NCI-H2107 treated with DMSO at 0.1 percent for 48 hours (cell line): ENCODE measurements at regions not wholly inside any gene's neighbourhood (a gene's known extent, or its start where the extent isn't known, plus 50 kb on each side); places are given as distances from the start of the nearest gene placed in this dataset.

Source experiments
- DNase-seq: peaks from one replicate; lab custom pipeline; 2025; ENCODE audit not compliant: unreplicated experiment; lab: John Stamatoyannopoulos, UW

DNA sequence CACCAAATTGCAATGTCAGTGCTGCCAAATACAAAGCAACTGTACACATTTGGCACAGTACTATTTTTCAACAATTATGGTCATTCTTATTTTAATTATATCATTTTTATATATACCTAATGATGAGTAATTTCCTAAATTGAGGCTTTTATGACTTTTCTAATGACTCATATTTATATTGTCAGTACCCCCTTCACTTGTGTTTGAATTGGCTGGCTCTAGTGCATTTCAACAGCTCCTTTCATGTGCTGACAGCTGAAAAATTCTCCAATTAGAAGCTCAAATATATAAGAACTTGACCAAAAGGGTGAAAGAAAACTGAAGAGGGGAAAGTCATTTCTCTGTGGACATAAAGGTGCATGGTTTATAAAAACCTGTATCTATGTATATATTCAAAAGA lies 263.3 kb downstream of the SLITRK1 start:
- DNase-seq: no peak

DNA sequence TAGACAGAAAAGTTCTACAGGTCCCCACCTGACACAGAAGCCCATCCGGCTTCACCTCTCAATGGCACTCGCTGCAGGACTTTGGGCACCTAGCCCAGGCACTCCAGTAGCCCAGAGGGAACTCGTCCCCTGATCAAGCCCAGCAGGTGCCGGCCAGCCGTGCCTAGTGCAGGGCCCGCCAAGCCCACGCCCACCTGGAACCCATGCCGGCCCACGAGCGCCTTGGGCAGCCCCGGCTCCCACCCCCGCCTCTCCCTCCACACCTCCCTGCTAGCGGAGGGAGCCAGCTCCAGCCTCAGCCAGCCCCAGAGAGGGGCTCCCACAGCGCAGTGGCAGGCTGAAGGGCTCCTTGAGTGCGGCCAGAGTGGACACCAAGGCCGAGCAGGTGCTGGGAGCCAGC lies 268.8 kb downstream of the SLITRK1 start:
- DNase-seq: no peak

DNA sequence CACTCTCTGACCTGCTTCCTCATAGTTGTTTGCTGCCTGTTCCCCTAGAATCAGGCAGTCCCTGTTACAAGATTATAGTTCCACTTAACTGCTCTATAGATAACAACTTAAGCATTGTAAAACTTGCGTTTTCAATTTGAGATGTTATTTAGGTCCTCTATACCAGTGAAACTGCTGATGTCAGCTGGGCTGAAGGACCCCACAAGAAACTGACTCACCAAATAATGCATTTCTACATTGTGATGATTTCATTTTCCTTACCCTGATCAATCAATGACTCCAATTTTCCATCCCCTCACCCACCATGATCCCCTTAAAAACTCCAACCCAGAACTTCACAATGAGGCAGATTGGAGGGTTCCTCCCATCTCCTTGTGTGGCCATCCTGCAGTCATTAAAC lies 280.7 kb downstream of the SLITRK1 start:
- no peak for DNase-seq

DNA sequence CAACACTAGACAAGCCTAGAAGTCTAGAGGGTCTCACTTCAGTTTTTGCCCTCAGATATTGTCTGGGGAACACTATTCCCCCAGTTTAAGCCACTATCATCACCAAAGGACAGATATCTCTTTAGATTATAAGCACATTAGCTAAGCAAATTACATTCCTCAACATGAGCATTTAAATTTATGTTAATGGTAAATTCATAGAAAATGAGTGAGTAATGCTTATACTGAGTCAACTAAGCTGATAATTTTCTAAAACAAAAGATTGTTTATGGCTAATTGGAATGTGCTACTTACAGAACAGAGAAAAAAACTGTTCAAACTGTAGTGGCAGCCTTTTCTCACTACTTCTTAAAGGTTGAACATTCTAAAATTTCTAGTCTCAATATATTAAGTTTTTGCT lies 290.2 kb downstream of the SLITRK1 start:
- no peak for DNase-seq

DNA sequence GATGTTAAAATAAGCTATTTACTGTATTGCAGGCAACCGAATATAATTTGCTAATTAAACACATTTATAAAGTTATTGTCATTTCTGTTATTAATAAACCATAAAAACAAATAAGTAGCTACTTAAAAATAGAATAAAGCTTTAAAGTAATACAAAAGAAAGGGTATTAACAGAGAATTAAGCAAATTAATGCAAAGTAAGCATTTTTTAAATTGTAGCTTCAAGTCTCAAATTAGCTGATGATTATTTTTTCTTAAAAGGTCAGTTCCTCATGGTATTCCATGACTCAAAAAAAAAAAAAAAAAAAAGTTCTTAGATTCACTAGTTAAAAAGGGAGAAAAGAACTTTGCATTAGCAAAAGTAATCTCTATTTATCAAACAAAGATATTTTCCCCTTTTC lies 292.5 kb downstream of the SLITRK1 start:
- no peak for DNase-seq

DNA sequence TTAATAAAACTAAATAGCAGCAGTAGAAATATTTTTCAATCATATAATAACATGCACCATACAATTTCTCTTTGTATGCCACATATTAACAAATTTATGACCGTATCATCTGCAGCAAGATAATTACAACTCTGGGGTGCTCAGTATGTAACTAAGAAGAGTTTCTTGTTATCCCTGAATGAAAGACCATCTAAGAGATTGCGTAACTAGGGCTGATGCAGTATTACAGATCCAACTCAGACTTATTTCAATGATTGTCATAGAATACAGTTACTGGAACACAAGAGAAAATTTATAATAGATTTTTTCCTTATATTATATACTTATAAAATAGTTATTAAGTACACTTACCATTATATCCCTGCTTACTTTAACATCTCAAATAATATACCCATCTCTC lies 305.1 kb downstream of the SLITRK1 start:
- DNase-seq: no peak

DNA sequence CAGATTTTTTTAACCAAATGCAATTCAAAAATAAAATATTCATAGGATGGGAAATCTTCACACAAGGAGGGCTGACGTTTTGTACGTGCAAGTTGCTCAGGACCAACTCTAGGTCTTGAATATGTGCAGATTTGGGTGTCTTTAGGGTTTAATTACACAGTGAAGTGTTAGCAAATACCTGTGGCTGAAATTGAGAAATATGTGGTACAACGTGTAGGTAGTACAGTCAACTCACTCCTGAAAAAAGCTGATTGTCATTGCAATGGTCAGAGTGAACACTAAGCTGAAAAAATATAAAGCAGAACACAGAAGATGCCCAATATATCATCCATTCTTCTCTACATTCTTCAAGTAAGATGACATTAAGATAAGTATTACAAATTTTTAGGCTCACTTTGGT lies 314.3 kb downstream of the SLITRK1 start:
- no peak for DNase-seq

DNA sequence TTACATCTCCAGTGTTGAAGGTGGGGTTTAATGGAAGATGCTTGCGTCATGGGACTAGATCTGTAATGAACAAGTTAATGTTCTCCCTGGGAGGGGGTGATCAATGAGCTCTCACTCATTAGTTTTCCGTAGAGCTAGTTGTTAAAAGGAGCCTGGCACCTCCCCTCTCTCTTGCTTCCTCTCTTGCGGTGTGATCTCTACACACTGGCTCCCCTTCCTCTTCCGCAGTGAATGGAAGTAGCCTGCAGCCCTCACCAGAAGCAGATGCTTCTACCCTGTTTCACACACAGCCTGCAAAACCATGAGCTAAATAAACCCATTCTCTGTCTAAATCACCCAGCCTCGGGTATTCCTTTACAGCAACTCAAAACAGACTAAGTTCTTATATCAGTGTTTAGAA lies 318.8 kb downstream of the SLITRK1 start:
- DNase-seq: no peak

DNA sequence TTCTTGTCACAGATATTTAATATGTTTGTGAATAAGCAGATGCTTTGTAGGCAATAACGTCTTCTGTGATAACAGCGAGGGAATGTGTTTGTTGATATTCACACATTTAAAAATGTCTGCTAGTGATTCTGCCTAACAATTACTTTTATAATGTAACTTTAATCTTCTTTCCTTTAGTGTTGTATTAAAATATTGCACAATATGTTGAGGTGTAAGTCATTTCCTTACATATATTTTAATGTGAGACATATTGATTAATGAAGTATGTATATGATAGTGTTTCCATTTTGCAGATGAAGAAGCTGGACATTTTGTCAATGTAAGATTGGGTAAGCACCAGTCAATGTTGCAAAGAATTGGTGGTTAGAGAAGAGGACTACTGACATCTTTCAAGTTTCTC lies 324.4 kb downstream of the SLITRK1 start:
- no peak for DNase-seq

DNA sequence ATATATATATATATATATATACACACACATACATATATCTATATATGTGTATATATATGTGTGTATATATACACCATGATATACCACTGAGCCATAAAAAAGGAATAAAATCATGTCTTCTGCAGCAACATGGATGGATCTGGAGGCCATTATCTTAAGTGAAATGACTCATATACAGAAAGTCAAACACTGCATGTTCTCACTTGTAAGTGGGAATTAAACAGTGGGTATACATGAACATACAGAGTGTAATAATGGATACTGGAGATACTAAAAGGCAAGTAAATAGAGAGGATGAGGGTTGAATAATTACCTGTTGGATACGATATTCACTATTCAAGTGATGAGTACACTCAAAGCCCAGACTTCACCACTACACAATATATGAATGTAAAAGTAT lies 332.6 kb downstream of the SLITRK1 start:
- DNase-seq: no peak

DNA sequence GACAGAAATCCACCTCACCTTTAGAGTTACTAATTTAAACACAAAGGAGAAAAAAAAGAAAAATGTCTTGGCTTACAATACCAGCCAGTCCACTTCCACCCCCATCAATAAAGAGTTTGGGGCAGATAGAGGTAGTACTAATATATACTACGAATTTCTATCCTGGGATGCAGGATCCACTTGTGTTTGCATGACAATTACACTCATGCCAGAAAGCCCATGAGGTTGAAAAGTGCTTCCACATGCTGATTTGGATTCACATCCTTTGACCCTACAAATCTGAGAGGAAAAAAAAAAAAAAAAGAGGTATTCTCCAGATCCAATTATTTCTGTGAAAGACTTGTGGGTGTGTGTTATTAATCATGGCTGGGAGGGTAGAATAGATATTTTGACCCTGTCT lies 335.2 kb downstream of the SLITRK1 start:
- DNase-seq: no peak

DNA sequence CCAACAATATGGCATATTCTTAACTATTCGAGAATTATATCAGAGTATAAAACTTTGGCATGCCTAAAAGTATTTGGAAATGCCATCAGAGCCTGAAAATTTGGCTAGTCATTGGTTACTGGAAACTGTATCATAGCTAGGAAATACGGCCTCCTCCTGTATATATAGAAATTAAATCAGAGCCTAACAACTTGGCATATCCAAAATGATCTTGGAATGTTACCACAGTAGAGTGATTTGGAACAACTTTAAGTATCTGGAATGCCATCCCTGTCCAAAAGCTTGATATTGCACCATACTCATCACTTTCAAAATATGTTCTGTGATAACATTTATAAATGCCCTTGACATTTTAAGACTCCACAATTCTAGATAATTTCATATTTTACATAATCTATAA lies 335.8 kb downstream of the SLITRK1 start:
- DNase-seq: no peak

DNA sequence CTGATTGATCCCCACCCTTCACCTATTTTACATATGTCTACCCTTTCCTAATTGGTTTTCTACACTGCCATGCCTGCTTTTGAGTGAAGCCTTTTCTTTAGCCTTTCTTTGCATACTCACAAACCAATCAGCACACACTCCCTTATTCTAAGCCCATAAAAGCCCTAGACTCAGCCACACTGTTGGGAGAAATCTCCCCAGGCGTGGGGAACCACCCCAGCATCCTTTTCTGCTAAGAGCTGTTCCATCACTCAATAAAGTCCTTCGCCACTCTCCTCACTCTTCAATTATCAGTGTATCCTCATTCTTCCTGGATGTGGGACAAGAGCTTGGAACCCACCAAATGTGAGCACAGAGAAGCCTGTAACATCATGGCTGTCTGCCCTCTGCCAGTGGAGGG lies 343.6 kb downstream of the SLITRK1 start:
- no peak for DNase-seq

DNA sequence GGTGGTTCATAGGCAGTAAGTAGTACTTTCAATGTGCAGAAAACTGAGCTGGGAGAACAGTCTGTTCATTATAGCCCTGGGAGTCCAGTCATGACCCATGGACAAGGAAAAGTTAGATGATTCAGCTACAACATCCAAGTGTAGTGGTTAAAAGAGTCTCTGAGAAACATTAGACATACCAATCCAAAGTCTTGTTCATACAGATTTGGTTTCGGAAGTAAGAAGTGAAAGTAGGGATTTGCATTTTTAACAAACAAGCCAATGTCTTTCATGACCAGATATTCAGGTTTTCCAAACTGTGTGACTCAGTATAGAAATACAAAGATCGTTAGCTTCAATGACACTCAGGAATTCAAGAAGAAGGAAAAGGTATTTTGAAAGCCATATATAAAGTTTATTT lies 345.3 kb downstream of the SLITRK1 start:
- no peak for DNase-seq

DNA sequence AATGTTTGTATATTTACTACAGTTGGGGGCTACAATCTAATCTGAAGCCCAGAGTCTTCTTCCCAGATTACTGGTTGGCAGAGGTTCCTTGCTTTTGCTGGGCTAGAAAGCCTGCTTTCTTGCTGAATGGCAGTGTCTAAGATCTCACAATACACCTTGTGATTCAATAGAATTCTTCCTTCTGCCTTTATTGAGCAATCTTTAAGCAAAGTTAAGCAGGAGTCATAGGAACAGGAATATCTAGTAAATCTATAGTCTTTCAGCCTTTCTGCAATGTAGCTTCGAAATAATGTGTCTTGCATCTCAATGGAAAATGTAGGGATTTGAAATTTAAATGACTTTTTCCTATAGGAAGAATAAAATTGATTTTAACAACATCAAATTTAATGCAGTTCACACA lies 346.1 kb downstream of the SLITRK1 start:
- DNase-seq: no peak

DNA sequence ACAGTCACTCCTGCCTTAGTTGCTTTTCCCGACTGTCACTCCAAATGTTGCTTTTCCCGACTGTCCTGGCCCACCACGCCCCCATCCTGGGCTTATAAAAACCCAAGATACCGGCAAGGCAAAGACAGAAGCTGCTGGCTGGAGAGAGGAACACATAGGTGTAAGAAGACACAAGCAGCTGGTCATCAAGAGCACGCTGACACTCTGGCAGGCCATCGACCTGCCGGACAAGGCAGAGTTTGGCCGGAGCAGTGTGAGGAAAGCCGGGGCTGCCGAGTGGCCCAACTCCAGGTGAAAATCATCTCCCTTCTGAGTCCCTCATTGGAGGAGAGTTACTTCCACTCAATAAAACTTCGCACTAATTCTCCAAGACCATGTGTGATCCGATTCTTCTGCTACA lies 349.5 kb downstream of the SLITRK1 start:
- no peak for DNase-seq

DNA sequence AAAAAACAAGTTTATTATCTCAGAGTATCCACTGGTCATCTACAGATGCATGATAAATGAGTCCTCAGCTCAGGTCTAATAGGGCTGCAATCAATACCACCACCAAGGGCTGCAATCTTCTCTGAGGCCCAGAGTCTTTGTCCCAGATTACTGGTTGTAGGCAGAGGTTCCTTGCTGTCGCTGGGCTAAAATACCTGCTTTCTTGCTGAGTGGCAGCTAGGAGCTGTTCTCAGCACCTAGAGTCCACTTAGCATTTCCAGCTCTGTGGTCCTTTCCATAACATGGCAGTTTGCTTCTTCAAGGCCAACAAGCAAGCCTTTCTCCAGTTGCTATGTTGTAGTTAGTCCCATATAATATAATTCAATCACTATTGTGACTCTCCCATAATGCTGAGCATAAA lies 351.3 kb downstream of the SLITRK1 start:
- DNase-seq: no peak

DNA sequence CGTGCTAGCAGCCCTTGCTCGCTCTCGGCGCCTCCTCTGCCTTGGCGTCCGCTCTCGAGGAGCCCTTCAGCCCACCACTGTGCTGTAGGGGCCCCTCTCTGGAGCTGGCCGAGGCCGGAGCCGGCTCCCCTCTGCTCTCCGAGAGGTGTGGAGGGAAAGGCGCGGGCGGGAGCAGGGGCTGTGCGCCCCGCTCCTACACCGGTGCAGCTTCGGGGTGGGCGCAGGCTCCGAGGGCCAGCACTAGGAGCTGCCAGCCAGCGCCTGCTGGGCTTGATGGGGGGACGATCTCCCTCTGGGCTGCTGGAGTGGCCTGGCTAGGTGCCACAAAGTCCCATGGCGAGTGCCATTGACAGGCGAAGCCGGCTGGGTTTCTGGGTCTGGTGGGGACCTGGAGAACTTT lies 365.5 kb downstream of the SLITRK1 start:
- no peak for DNase-seq

DNA sequence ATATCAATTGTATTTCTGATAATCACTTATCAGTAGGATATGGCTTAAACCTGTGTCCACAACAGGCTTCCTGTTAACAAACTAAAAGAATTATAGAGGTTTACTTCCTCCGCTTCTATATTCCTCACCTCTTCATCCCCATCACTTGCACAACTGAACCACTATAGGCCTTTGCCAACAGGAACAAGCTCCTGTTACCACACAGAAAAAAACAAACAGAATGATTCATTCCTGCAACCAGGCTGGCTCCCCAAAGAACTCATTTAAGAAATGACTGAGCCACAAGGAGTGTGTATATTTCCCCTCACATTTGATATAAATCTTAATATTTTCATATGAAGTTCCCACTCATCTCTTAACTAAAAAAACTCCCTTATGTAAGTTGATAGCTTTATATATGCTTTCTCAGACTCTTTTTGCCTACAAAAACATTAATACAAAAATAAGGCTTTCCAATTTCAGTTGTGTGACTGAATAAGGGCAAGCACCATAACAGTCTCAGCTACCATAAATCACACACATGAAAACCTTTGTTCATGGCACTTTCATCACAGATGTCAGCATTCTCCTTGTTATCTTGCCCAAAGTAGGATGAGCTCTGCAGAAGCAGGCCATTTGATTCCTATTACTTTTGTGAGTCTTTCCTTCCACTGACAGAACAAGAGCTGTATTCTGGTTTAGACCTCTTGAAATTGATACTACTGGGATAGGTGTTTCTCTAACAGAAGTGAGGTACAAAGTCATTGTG lies 366.8 kb downstream of the SLITRK1 start:
- no peak for DNase-seq

DNA sequence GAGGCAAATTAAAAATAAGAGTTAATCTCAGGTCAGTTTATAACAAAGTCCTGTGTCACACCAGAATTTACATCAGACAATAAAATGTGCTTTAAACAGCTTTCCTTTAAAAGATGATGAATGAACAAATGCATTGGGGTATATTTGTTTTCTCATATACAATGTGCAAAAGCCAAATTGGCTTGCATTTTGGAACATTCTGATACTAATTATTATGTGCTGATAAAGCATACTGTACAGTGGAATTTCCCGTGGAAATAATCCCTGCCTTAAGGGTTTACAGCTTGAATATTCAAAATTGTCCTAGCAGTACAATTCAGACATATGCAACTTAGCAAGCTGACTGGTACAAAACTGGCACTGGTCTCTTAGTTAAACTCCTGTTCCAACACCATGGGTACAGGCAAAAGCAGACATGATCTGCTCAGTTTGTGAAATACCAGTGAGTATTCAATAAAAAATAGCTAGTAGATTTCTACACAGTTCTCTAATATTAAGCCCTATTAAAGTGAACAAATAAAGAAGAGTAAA lies 373.4 kb downstream of the SLITRK1 start:
- DNase-seq: no peak

DNA sequence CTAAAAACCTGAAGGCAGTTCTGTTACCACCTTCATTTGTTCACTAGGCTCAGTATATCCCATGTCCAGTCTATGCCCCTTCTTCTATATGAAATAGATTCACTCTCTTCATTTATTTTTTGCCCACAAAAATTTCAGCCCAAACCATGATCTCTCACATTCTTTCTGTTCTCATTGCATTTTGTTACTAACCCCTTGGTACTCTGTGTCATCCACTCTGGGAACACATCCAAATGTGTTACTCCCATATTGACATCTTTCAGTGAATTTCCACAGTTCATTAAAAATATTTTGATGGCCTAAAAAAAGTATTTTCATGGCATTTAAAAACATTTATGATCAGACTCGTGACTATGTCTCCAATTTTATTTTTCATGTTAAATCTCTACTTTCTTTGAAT lies 378.9 kb downstream of the SLITRK1 start:
- no peak for DNase-seq

DNA sequence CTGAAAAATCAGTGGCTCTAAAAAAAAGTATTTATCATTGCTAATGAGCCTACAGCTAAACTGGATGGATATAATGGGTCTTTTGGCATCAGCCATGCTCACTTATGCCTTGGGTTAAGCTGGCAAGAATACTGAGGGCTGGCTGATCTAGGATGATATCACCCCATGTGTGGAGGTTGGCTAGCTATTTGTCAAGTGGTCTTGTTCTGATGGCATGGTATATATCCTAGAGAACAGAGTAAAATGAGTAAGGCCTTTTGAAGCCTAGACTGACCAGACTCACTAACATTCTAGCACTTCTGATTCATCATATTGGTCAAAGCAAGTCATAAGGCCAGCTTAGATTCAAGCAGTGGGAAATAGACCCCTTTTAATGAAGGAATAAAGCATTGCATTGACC lies 383.0 kb downstream of the SLITRK1 start:
- no peak for DNase-seq

DNA sequence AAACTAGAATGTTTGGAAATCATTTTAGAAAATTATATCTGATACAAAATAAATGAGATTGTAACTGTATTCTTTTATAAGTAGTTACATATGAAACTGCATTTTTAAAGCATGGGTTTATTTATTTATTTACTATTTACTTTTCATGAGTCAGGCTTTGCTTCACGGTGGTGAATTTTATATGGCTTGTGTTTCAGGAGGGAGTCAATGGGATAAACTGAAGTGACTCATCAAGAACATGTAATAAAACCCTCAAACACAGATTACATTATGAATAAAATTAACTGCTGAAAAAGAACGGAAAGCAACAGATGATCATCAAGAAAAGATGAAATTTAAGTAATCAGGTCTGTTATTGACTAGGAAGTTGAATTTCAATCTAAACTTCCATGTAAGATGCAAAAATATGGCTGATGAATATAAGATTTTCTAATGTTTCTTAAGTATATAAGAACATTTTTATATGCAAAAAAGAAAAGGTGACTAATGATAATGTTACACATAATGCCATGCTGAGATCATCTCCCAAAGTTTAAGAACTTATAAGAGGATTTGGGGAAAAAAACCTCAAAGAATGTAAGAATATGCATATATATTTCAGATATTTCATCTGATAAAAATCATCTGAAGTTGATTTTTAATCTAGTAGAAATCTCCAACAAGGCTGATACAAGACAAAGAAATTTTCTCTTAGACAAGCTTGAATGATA lies 383.6 kb downstream of the SLITRK1 start:
- DNase-seq: no peak
